HCT116 (cell line): ENCODE measurements at regions not wholly inside any gene's neighbourhood (a gene's known extent, or its start where the extent isn't known, plus 50 kb on each side); places are given as distances from the start of the nearest gene placed in this dataset.

Experiments
- ATAC-seq: fragments of 200-7000 bp; cut with Tn5 transposase; 2 replicates; pipeline ENCODE4 v1.9.1; 2020; ENCODE audit warnings: mild to moderate bottlenecking, moderate library complexity
- BruUV-seq: library from RNA; stranded (reverse); fragments of 400-500 nt; replicated peaks from 2 replicates; lab custom pipeline; 2021; lab: Mats Ljungman, UMichigan
- CTCF ChIA-PET: fragments of 300-600 bp; sonication (Branson Sonifier 250); formaldehyde crosslinking; loops from one replicate; lab custom pipeline; 2021; ENCODE audit warnings: antibody characterized with exemption; lab: Charles Lee
- POLR2A ChIA-PET: fragments of 300-600, 350-600 bp; sonication (Branson Sonifier 250); formaldehyde crosslinking; loops from one replicate; lab custom pipeline; 2021; ENCODE audit warnings: antibody characterized with exemption; lab: Charles Lee
- RAD21 ChIA-PET, 2 experiments: fragments of 300-600 bp; sonication (Branson Sonifier 250); formaldehyde crosslinking; loops; one replicate each; lab custom pipeline; 2023; ENCODE audit warnings: low total read pairs in 2 of 2; ENCODE audit not compliant: uncharacterized antibody in 2 of 2, unreplicated experiment in 2 of 2, low non-redundant PET in 1 of 2; lab: Charles Lee
- DNase-seq: peaks from one replicate; pipeline ENCODE4 v3.0.0-alpha.2; 2010; ENCODE audit warnings: low read depth, low spot score
- H2AFZ ChIP-seq: fragments of 200-600 bp; shearing (Covaris generic), sonication (generic); 2 replicates; pipeline ENCODE4 v1.6.1; 2017; ENCODE audit warnings: low read depth, mixed run types, mixed read lengths, antibody characterized with exemption, low read length; ENCODE audit not compliant: poor library complexity, severe bottlenecking
- H3K27ac ChIP-seq: 2 replicates; pipeline ENCODE4 v1.5.1; 2012; ENCODE audit warnings: low read depth, low read length
- H3K27me3 ChIP-seq: fragments of 200-600 bp; sonication (generic); 2 replicates; pipeline ENCODE4 v1.6.1; 2016; ENCODE audit warnings: mixed run types, low read length, mixed read lengths; ENCODE audit not compliant: insufficient read depth
- H3K36me3 ChIP-seq, 2 experiments: fragments of 200-500 bp in 1 of 2; fragments of 200-600 bp in 1 of 2; sonication (Bioruptor generic) in 1 of 2; sonication (generic) in 1 of 2; 2 replicates each; pipeline versions ENCODE4 v1.5.1 to v1.6.1; 2014 to 2016; ENCODE audit warnings: low read length in 2 of 2, inconsistent platforms in 1 of 2, mixed read lengths in 1 of 2, mixed run types in 1 of 2; ENCODE audit not compliant: insufficient read depth in 2 of 2, control insufficient read depth in 1 of 2
- H3K4me1 ChIP-seq, 2 experiments: fragments of 200-600 bp in 1 of 2; sonication (generic) in 1 of 2; 2 replicates each; pipeline versions ENCODE4 v1.5.1 to v1.6.1; 2012 to 2017; ENCODE audit warnings: low read length in 2 of 2, inconsistent platforms in 1 of 2, mild to moderate bottlenecking in 1 of 2, mixed read lengths in 1 of 2, mixed run types in 1 of 2, moderate library complexity in 1 of 2; ENCODE audit not compliant: insufficient read depth in 2 of 2, control insufficient read depth in 1 of 2
- H3K4me2 ChIP-seq: fragments of 200-600 bp; sonication (generic); 2 replicates; pipeline ENCODE4 v1.6.1; 2017; ENCODE audit warnings: mixed run types, low read length, mixed read lengths
- H3K4me3 ChIP-seq, 2 experiments: fragments of 200-600 bp in 1 of 2; sonication (generic) in 1 of 2; replicated peaks in 1 of 2; 2 replicates each; pipeline ENCODE4 v1.5.1; 2011 to 2016; ENCODE audit warnings: low read length in 2 of 2, control low read depth in 1 of 2, low read depth in 1 of 2, mild to moderate bottlenecking in 1 of 2, mixed read lengths in 1 of 2, mixed run types in 1 of 2
- H3K79me2 ChIP-seq: fragments of 200-600 bp; sonication (generic); 2 replicates; pipeline ENCODE4 v1.6.1; 2017; ENCODE audit warnings: mild to moderate bottlenecking, mixed run types, low read length, moderate library complexity, mixed read lengths; ENCODE audit not compliant: insufficient read depth
- H3K9ac ChIP-seq: fragments of 200-600 bp; sonication (generic); 2 replicates; pipeline ENCODE4 v1.6.1; 2016; ENCODE audit warnings: low read length, mixed read lengths
- H3K9me2 ChIP-seq: fragments of 200-600 bp; sonication (generic), shearing (Covaris generic); 2 replicates; pipeline ENCODE4 v1.6.1; 2017; ENCODE audit warnings: mixed run types, mild to moderate bottlenecking, moderate library complexity; ENCODE audit not compliant: insufficient read depth
- H3K9me3 ChIP-seq, 2 experiments: fragments of 200-500 bp in 1 of 2; fragments of 200-600 bp in 1 of 2; sonication (Bioruptor generic) in 1 of 2; sonication (generic) in 1 of 2; 2 replicates each; pipeline ENCODE4 v1.6.1; 2014 to 2017; ENCODE audit warnings: low read length in 2 of 2, mixed read lengths in 2 of 2, inconsistent platforms in 1 of 2, low read depth in 1 of 2, mild to moderate bottlenecking in 1 of 2, mixed run types in 1 of 2, moderate library complexity in 1 of 2; ENCODE audit not compliant: control insufficient read depth in 1 of 2, insufficient read depth in 1 of 2
- H4K20me1 ChIP-seq: fragments of 200-600 bp; sonication (generic), shearing (Covaris generic); 2 replicates; pipeline ENCODE4 v1.6.1; 2017; ENCODE audit warnings: mixed run types, mild to moderate bottlenecking, moderate library complexity; ENCODE audit not compliant: insufficient read depth
- ATF3 ChIP-seq: IDR thresholded peaks from 2 replicates; pipeline ENCODE4 v1.6.1; 2012
- CEBPB ChIP-seq: IDR thresholded peaks from 2 replicates; pipeline ENCODE4 v1.6.1; 2012; ENCODE audit warnings: low read depth
- EZH2phosphoT487 ChIP-seq: fragments of 200-600 bp; IDR thresholded peaks from 2 replicates; pipeline ENCODE4 v1.6.1; 2018; ENCODE audit warnings: antibody characterized with exemption, borderline replicate concordance
- FOSL1 ChIP-seq: IDR thresholded peaks from 2 replicates; pipeline ENCODE4 v1.6.1; 2012; ENCODE audit warnings: low read depth
- MAX ChIP-seq: IDR thresholded peaks from 2 replicates; pipeline ENCODE4 v1.6.1; 2012
- RAD21 ChIP-seq: IDR thresholded peaks from 2 replicates; pipeline ENCODE4 v1.6.1; 2012; ENCODE audit warnings: low read depth, mild to moderate bottlenecking
- REST ChIP-seq: IDR thresholded peaks from 2 replicates; pipeline ENCODE4 v1.6.1; 2012; ENCODE audit warnings: low read depth
- SIN3A ChIP-seq: IDR thresholded peaks from 2 replicates; pipeline ENCODE4 v1.6.1; 2012; ENCODE audit warnings: low read depth
- SP1 ChIP-seq: IDR thresholded peaks from 2 replicates; pipeline ENCODE4 v1.6.1; 2012; ENCODE audit warnings: low read depth
- SRF ChIP-seq: IDR thresholded peaks from 2 replicates; pipeline ENCODE4 v1.6.1; 2012; ENCODE audit warnings: low read depth
- YY1 ChIP-seq: IDR thresholded peaks from 2 replicates; pipeline ENCODE4 v1.6.1; 2011; ENCODE audit warnings: low read length, low read depth, moderate library complexity, mild to moderate bottlenecking; ENCODE audit not compliant: insufficient replicate concordance; ENCODE audit errors: extremely low read depth
- ZNF274 ChIP-seq: fragments of 200-500 bp; sonication (Bioruptor generic); IDR thresholded peaks from 2 replicates; pipeline ENCODE4 v1.6.1; 2014; ENCODE audit warnings: mild to moderate bottlenecking, low read depth, low read length, inconsistent platforms
- intact Hi-C: fragments of 100-400 bp; cut with micrococcal nuclease; formaldehyde crosslinking; loops from 2 replicates; pipeline ENCODE4 v1.10.0; 2022

- POLR2A ChIA-PET, result no interaction called here
Measured at GRCh38 chr5:125295405-125295872, 549.0 kb upstream of the ZNF608 start.

More at GRCh38 chr5:125295405-125295872, 549.0 kb upstream of the ZNF608 start:
- Histone ChIP-seq H2AFZ (no peak overlapping the region), H3K9me2 (no peaks in the 10 kb centered on the region), H3K27me3 (no peaks in the 10 kb centered on the region), H3K4me2 (no peak overlapping the region), H3K9me3 (no peaks in the 10 kb centered on the region), H3K79me2 (no peaks in the 10 kb centered on the region), H3K4me1 (peaks cover 2 to 10% of the 10 kb centered on the region in 2 experiments; a peak in 3 of 4 replicates), H4K20me1 (no peaks in the 10 kb centered on the region), H3K4me3 (no peak overlapping the region), H3K9ac (no peak overlapping the region), H3K27ac (no peak overlapping the region), H3K36me3 (no peaks in the 10 kb centered on the region)
- DNase-seq (no peak), ATAC-seq (no peak)
- no TSS peak for BruUV-seq
- ChIA-PET CTCF (no interaction called here), RAD21 (no interaction called here)
- intact Hi-C loops, result no loop called here
- TF ChIP-seq FOSL1, result no peak
- no peak for TF ChIP-seq SIN3A
- no peak for TF ChIP-seq ATF3
- TF ChIP-seq YY1, result no peak
- no peak for TF ChIP-seq MAX
- no peak for TF ChIP-seq RAD21
- TF ChIP-seq REST, result no peak
- no peak for TF ChIP-seq ZNF274
- TF ChIP-seq SRF, result no peak
- no peak for TF ChIP-seq EZH2phosphoT487
- TF ChIP-seq SP1, result no peak
- no peak for TF ChIP-seq CEBPB
